ENCODE measurements at regions not wholly inside any gene's neighbourhood (a gene's known extent, or its start where the extent isn't known, plus 50 kb on each side); places are given as distances from the start of the nearest gene placed in this dataset.
A peak's percentile ranks its signal among the peaks of the same experiment; 100 is the strongest.

DNA sequence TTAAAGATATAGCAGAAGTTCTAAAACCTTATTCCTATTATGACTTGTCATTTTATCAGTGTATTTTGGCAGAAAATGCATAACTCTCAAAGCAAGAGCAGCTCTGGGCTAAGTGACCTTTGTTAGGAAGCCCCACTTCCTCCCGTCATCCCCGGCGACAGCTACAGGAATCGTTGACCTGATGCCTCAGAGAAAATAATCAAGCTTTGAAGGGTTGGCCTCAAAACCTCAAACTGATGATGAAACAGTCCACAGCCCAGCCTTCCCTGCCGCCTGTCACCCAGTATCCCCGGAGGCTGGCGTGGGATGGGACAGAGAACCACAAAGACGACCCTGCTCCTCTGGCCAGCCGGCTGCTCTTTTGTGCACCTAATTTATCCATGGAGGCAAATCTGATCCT lies 65.3 kb downstream of the KCNF1 start:
- ATAC-seq: no peak
- Histone ChIP-seq H3K4me1 (no peaks in the 10 kb centered on the region), H3K27ac (no peak overlapping the region), H3K9me3 (no peaks in the 10 kb centered on the region), H3K36me3 (no peaks in the 10 kb centered on the region), H3K4me3 (no peak overlapping the region), H3K27me3 (no peaks in the 10 kb centered on the region)
- peak; percentile 59 for DNase-seq
- intact Hi-C loops (cut with DNase I): no loop called here
- no peak for TF ChIP-seq CTCF (IDR thresholded peaks at IDR 0.05)

GRCh38 chr2:10977621-10978020 lies 65.9 kb downstream of the KCNF1 start:
- Histone ChIP-seq H3K27me3 (no peaks in the 10 kb centered on the region), H3K27ac (no peak overlapping the region), H3K36me3 (no peaks in the 10 kb centered on the region), H3K4me1 (no peaks in the 10 kb centered on the region), H3K4me3 (no peak overlapping the region), H3K9me3 (no peaks in the 10 kb centered on the region)
- DNase-seq: no peak
- no peak for TF ChIP-seq CTCF (IDR thresholded peaks at IDR 0.05)
- intact Hi-C loops (cut with DNase I): no loop called here
- ATAC-seq: no peak

- H3K4me3 ChIP-seq: no peak overlapping the region
- no peak for ATAC-seq
- no peak overlapping the region for H3K27ac ChIP-seq
- H3K27me3 ChIP-seq: no peaks in the 10 kb centered on the region
- no peaks in the 10 kb centered on the region for H3K9me3 ChIP-seq
- no peak for DNase-seq
- no peaks in the 10 kb centered on the region for H3K4me1 ChIP-seq
- no peak for TF ChIP-seq CTCF (IDR thresholded peaks at IDR 0.05)
- intact Hi-C loops (cut with DNase I): no loop called here
- no peaks in the 10 kb centered on the region for H3K36me3 ChIP-seq
These were observed 66.4 kb downstream of the KCNF1 start for GRCh38 chr2:10978090-10978670.

GRCh38 chr2:10980071-10980470 lies 68.3 kb downstream of the KCNF1 start:
- Histone ChIP-seq H3K27me3 (no peaks in the 10 kb centered on the region), H3K4me3 (no peak overlapping the region), H3K27ac (no peak overlapping the region), H3K4me1 (peaks cover 3% of the 10 kb centered on the region), H3K36me3 (no peaks in the 10 kb centered on the region), H3K9me3 (no peaks in the 10 kb centered on the region)
- no peak for TF ChIP-seq CTCF (IDR thresholded peaks at IDR 0.05)
- ATAC-seq (no peak), DNase-seq (no peak)
- intact Hi-C loops (cut with DNase I): no loop called here

GRCh38 chr2:10980886-10981425 lies 69.2 kb downstream of the KCNF1 start:
- Histone ChIP-seq H3K27ac (no peak overlapping the region), H3K9me3 (no peaks in the 10 kb centered on the region), H3K4me1 (peaks cover 4% of the 10 kb centered on the region), H3K27me3 (no peaks in the 10 kb centered on the region), H3K36me3 (no peaks in the 10 kb centered on the region), H3K4me3 (no peak overlapping the region)
- DNase-seq (no peak), ATAC-seq (no peak)
- intact Hi-C loops (cut with DNase I): no loop called here
- no peak for TF ChIP-seq CTCF (IDR thresholded peaks at IDR 0.05)

GRCh38 chr2:10981451-10981850 lies 69.7 kb downstream of the KCNF1 start:
- no peak for DNase-seq
- Histone ChIP-seq H3K36me3 (no peaks in the 10 kb centered on the region), H3K27ac (no peak overlapping the region), H3K4me1 (peaks cover 4% of the 10 kb centered on the region), H3K27me3 (no peaks in the 10 kb centered on the region), H3K9me3 (no peaks in the 10 kb centered on the region), H3K4me3 (no peak overlapping the region)
- no peak for TF ChIP-seq CTCF (IDR thresholded peaks at IDR 0.05)
- no peak for ATAC-seq
- intact Hi-C loops (cut with DNase I): no loop called here

Measured in upper lobe of right lung (tissue), 1 donor.